Stimulated activated naive CD8-positive, alpha-beta T cell treated with anti-CD3 and anti-CD28 coated beads, Interleukin-15, amount 100 ng/mL, for 72 hours (primary cell): ENCODE measurements at regions not wholly inside any gene's neighbourhood (a gene's known extent, or its start where the extent isn't known, plus 50 kb on each side); places are given as distances from the start of the nearest gene placed in this dataset.
A peak's percentile ranks its signal among the peaks of the same experiment; 100 is the strongest.

Experiments used
- ATAC-seq: fragments of 150-1000 bp; cut with Tn5 transposase; 2 replicates; pipeline ENCODE4 v1.10.0; 2021; ENCODE audit warnings: mild to moderate bottlenecking, moderate library complexity
- DNase-seq, 2 donors: peaks; one replicate each; pipeline ENCODE4 v3.0.0; 2021 to 2022
- H3K27ac Mint-ChIP-seq, 2 donors: one replicate each; pipeline ENCODE4 v1.8.0; 2022; ENCODE audit warnings: mild to moderate bottlenecking in 2 of 2, mixed read lengths in 2 of 2, moderate library complexity in 2 of 2
- H3K27me3 Mint-ChIP-seq: one replicate; pipeline ENCODE4 v1.8.0; 2022; ENCODE audit warnings: mixed read lengths
- H3K4me1 Mint-ChIP-seq: one replicate; pipeline ENCODE4 v1.8.0; 2022; ENCODE audit warnings: mild to moderate bottlenecking, mixed read lengths
- H3K4me3 Mint-ChIP-seq, 2 donors: one replicate each; pipeline ENCODE4 v1.8.0; 2022; ENCODE audit warnings: mild to moderate bottlenecking in 2 of 2, mixed read lengths in 2 of 2, moderate library complexity in 1 of 2
- H3K9me3 Mint-ChIP-seq, 2 donors: one replicate each; pipeline ENCODE4 v1.8.0; 2022; ENCODE audit warnings: mixed read lengths in 2 of 2

- no peak for ATAC-seq
- DNase-seq = no peak
- H3K4me1 Mint-ChIP-seq = no peaks in the 10 kb centered on the region
- H3K4me3 Mint-ChIP-seq = no peak overlapping the region
- H3K27me3 Mint-ChIP-seq = no peaks in the 10 kb centered on the region
- no peaks in the 10 kb centered on the region for H3K9me3 Mint-ChIP-seq
- H3K27ac Mint-ChIP-seq = no peak overlapping the region
Observed at GRCh38 chr1:58257003-58257402, 289.5 kb downstream of the OMA1 start.

GRCh38 chr1:58256546-58256945 lies 290.0 kb downstream of the OMA1 start:
- no peaks in the 10 kb centered on the region for H3K9me3 Mint-ChIP-seq
- no peak for ATAC-seq
- no peak overlapping the region for H3K27ac Mint-ChIP-seq
- no peak for DNase-seq
- H3K27me3 Mint-ChIP-seq = peaks cover 2% of the 10 kb centered on the region
- H3K4me3 Mint-ChIP-seq = no peak overlapping the region
- no peaks in the 10 kb centered on the region for H3K4me1 Mint-ChIP-seq

GRCh38 chr1:58256041-58256440 lies 290.5 kb downstream of the OMA1 start:
- H3K4me3 Mint-ChIP-seq = no peak overlapping the region
- ATAC-seq = no peak
- H3K27ac Mint-ChIP-seq = no peak overlapping the region
- no peaks in the 10 kb centered on the region for H3K9me3 Mint-ChIP-seq
- H3K4me1 Mint-ChIP-seq = no peaks in the 10 kb centered on the region
- peaks cover 7% of the 10 kb centered on the region for H3K27me3 Mint-ChIP-seq
- no peak for DNase-seq

- Mint-ChIP-seq H3K27me3 (peaks cover 16% of the 10 kb centered on the region), H3K4me1 (peaks cover 5% of the 10 kb centered on the region), H3K27ac (peak overlapping the region in 1 of 2 donors; percentile 38), H3K4me3 (no peak overlapping the region), H3K9me3 (no peaks in the 10 kb centered on the region)
- no peak for ATAC-seq
- DNase-seq = no peak
Observed at GRCh38 chr1:58255192-58255591, 291.3 kb downstream of the OMA1 start.

- H3K4me3 Mint-ChIP-seq = no peak overlapping the region
- H3K9me3 Mint-ChIP-seq = no peaks in the 10 kb centered on the region
- H3K27ac Mint-ChIP-seq = no peak overlapping the region
- H3K4me1 Mint-ChIP-seq = peaks cover 24% of the 10 kb centered on the region
- H3K27me3 Mint-ChIP-seq = peaks cover 51% of the 10 kb centered on the region
- peak in 1 of 2 donors; percentile 11 for DNase-seq
- no peak for ATAC-seq
Observed at GRCh38 chr1:58251430-58252073, 295.0 kb downstream of the OMA1 start.

GRCh38 chr1:58250587-58250948 lies 296.0 kb downstream of the OMA1 start:
- H3K27me3 Mint-ChIP-seq = peaks cover 56% of the 10 kb centered on the region
- ATAC-seq = no peak

GRCh38 chr1:58249737-58250586 lies 296.6 kb downstream of the OMA1 start:
- peaks cover 56% of the 10 kb centered on the region for H3K27me3 Mint-ChIP-seq
- no peak overlapping the region for H3K27ac Mint-ChIP-seq
- peak overlapping the region; percentile 84 to 93 for H3K4me3 Mint-ChIP-seq

More at GRCh38 chr1:58250587-58250948, 296.0 kb downstream of the OMA1 start:
- H3K9me3 Mint-ChIP-seq = no peaks in the 10 kb centered on the region
- H3K4me1 Mint-ChIP-seq = peaks cover 24% of the 10 kb centered on the region
- H3K4me3 Mint-ChIP-seq = peak overlapping the region in 1 of 2 donors; percentile 93
- DNase-seq = no peak
- no peak overlapping the region for H3K27ac Mint-ChIP-seq

GRCh38 chr1:58249388-58249736 lies 297.2 kb downstream of the OMA1 start:
- peak overlapping the region; percentile 60 to 93 for H3K4me3 Mint-ChIP-seq
- H3K9me3 Mint-ChIP-seq = no peaks in the 10 kb centered on the region
- peaks cover 24% of the 10 kb centered on the region for H3K4me1 Mint-ChIP-seq
- peaks cover 56% of the 10 kb centered on the region for H3K27me3 Mint-ChIP-seq
- ATAC-seq = no peak
- H3K27ac Mint-ChIP-seq = peak overlapping the region in 1 of 2 donors; percentile 31
- DNase-seq = no peak

More at GRCh38 chr1:58249737-58250586, 296.6 kb downstream of the OMA1 start:
- ATAC-seq (peak; percentile 90), DNase-seq (peak; percentile 51 to 52)
- Mint-ChIP-seq H3K9me3 (no peaks in the 10 kb centered on the region), H3K4me1 (peaks cover 24% of the 10 kb centered on the region)

GRCh38 chr1:58248791-58249190 lies 297.7 kb downstream of the OMA1 start:
- Mint-ChIP-seq H3K27me3 (peaks cover 56% of the 10 kb centered on the region), H3K9me3 (no peaks in the 10 kb centered on the region), H3K4me1 (peaks cover 24% of the 10 kb centered on the region), H3K4me3 (peak overlapping the region; percentile 60 to 93), H3K27ac (no peak overlapping the region)
- DNase-seq (no peak), ATAC-seq (no peak)

- ATAC-seq = no peak
- Mint-ChIP-seq H3K4me3 (no peak overlapping the region), H3K4me1 (peaks cover 24% of the 10 kb centered on the region), H3K9me3 (no peaks in the 10 kb centered on the region), H3K27ac (no peak overlapping the region), H3K27me3 (peaks cover 56% of the 10 kb centered on the region)
- no peak for DNase-seq
Observed at GRCh38 chr1:58248072-58248471, 298.5 kb downstream of the OMA1 start.

- ATAC-seq (no peak), DNase-seq (no peak)
- Mint-ChIP-seq H3K4me1 (peaks cover 24% of the 10 kb centered on the region), H3K27me3 (peaks cover 54% of the 10 kb centered on the region), H3K9me3 (no peaks in the 10 kb centered on the region), H3K27ac (no peak overlapping the region), H3K4me3 (no peak overlapping the region)
Observed at GRCh38 chr1:58246549-58246948, 300.0 kb downstream of the OMA1 start.

- peaks cover 37% of the 10 kb centered on the region for H3K27me3 Mint-ChIP-seq
- H3K27ac Mint-ChIP-seq = no peak overlapping the region
- ATAC-seq (no peak), DNase-seq (no peak)
- H3K4me3 Mint-ChIP-seq = no peak overlapping the region
- H3K4me1 Mint-ChIP-seq = peaks cover 16% of the 10 kb centered on the region
- H3K9me3 Mint-ChIP-seq = no peaks in the 10 kb centered on the region
Observed at GRCh38 chr1:58244872-58245271, 301.7 kb downstream of the OMA1 start.

- no peak for DNase-seq
- no peak for ATAC-seq
- Mint-ChIP-seq H3K27ac (no peak overlapping the region), H3K4me3 (no peak overlapping the region), H3K4me1 (no peaks in the 10 kb centered on the region), H3K27me3 (no peaks in the 10 kb centered on the region), H3K9me3 (no peaks in the 10 kb centered on the region)
Observed at GRCh38 chr1:58238846-58239245, 307.7 kb downstream of the OMA1 start.

GRCh38 chr1:58233729-58234128 lies 312.8 kb downstream of the OMA1 start:
- Mint-ChIP-seq H3K9me3 (no peaks in the 10 kb centered on the region), H3K4me1 (no peaks in the 10 kb centered on the region), H3K27ac (peak overlapping the region in 1 of 2 donors; percentile 47), H3K27me3 (no peaks in the 10 kb centered on the region), H3K4me3 (no peak overlapping the region)
- no peak for ATAC-seq
- no peak for DNase-seq

- H3K4me1 Mint-ChIP-seq = no peaks in the 10 kb centered on the region
- ATAC-seq (no peak), DNase-seq (no peak)
- no peaks in the 10 kb centered on the region for H3K9me3 Mint-ChIP-seq
- no peak overlapping the region for H3K27ac Mint-ChIP-seq
- no peaks in the 10 kb centered on the region for H3K27me3 Mint-ChIP-seq
- no peak overlapping the region for H3K4me3 Mint-ChIP-seq
Observed at GRCh38 chr1:58231204-58231603, 315.3 kb downstream of the OMA1 start.

GRCh38 chr1:58227604-58228003 lies 318.9 kb downstream of the OMA1 start:
- Mint-ChIP-seq H3K4me1 (no peaks in the 10 kb centered on the region), H3K27ac (no peak overlapping the region), H3K9me3 (no peaks in the 10 kb centered on the region), H3K27me3 (no peaks in the 10 kb centered on the region), H3K4me3 (no peak overlapping the region)
- no peak for DNase-seq
- no peak for ATAC-seq
